AG09319 (cell line): ENCODE measurements at regions not wholly inside any gene's neighbourhood (a gene's known extent, or its start where the extent isn't known, plus 50 kb on each side); places are given as distances from the start of the nearest gene placed in this dataset.

Source experiments
- DNase-seq: peaks from one replicate; pipeline ENCODE4 v3.0.0-alpha.2; 2010; ENCODE audit warnings: low read depth; ENCODE audit errors: extremely low read depth
- TF ChIP-seq, protein P1 (sequence below): IDR thresholded peaks from 2 replicates; pipeline ENCODE4 v1.5.1; 2011; ENCODE audit warnings: low read depth, mild to moderate bottlenecking, inconsistent platforms, low read length, moderate library complexity

DNA sequence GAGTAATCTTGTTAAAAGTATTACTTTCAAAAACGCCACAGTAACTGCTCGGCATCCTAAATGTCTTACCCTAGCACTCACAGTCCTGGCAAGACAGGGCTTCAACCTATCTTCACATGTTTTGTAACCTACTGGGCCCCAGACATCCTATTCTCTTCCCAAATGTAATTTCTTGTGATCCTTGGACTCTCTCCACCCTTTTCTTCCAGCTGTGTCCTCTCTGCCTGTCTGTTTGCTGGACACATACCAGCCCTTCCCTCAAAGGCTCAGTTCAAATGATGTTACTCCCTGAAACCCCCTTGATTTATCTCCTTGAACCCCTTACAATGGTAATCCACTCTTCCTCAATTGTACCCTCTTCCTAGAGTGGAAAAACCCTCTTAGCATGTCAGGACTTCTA, 60.1 kb upstream of the CNEP1R1 start:
- TF ChIP-seq, protein P1, sequence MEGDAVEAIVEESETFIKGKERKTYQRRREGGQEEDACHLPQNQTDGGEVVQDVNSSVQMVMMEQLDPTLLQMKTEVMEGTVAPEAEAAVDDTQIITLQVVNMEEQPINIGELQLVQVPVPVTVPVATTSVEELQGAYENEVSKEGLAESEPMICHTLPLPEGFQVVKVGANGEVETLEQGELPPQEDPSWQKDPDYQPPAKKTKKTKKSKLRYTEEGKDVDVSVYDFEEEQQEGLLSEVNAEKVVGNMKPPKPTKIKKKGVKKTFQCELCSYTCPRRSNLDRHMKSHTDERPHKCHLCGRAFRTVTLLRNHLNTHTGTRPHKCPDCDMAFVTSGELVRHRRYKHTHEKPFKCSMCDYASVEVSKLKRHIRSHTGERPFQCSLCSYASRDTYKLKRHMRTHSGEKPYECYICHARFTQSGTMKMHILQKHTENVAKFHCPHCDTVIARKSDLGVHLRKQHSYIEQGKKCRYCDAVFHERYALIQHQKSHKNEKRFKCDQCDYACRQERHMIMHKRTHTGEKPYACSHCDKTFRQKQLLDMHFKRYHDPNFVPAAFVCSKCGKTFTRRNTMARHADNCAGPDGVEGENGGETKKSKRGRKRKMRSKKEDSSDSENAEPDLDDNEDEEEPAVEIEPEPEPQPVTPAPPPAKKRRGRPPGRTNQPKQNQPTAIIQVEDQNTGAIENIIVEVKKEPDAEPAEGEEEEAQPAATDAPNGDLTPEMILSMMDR, result no peak
- DNase-seq, result no peak

DNA sequence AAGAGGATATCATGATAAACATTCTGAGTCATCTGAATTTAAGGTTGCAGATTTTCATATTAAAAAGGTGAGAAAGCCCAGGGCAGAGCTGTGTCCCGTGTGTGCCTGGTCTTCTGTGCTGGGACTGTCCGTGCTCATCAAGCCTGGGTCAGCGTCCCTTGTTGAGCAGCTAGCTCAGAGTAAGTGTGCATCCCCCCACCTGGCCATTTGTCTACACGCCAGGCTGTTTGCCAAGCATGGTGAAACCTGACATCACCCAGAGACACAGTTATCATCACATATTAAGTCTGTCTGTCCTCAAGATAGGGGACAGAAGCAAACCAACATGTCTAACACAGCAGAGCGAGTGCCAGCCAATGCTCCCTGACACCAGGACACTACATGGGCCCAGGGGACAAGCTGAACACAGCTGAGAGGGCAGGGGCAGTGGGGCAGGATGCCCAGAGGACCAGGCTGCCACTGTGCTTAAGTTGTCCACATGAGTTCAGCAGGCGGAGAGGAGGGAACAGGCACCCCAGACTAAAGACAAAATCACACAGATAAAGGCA, 57.9 kb upstream of the CNEP1R1 start:
- no peak for DNase-seq
- TF ChIP-seq, protein P1, result no peak

DNA sequence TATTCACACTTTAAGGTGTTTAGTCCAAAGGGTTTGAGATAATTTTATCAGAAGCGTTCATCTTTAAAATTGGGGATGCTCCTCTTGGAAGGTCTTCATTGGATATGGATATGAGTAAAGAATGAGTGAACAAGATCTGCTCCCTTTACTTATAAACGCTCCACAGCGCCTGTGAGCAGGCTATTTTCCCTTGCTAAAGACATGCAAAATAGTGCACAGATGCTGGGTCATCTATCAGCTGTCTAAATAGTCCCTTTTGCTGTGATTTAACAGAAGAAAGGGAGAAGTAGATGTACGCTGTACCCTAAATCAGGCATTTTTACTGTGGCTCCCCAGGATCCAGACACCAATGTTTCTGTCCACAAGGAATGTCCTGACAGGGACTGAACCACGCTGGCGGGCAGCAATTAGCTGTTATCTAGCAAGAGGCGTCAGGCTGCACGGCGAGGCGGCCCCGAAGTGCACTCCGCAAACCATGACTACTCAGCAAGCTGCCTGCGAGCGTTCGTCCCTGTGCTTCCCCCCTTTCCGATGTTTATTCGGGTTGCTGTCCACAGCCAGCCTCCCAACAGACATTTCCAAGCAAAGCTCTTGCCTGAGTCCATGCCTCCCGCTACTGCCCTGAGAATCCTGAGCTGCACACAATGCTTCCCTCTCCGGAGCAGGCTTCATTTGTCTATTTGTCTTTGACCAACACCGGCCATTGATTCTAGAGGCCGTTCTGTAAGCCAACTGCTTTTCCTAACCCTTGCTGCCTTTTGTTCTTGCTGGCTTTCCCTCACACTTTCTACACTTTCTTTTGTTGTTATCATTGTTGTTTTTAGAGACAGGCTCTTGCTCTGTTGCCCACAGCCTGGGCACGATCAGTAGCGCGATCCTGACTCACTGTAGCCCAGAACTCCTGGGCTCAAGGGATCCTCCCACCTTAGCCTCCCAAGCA, 55.7 kb upstream of the CNEP1R1 start:
- TF ChIP-seq, protein P1, result no peak
- no peak for DNase-seq

DNA sequence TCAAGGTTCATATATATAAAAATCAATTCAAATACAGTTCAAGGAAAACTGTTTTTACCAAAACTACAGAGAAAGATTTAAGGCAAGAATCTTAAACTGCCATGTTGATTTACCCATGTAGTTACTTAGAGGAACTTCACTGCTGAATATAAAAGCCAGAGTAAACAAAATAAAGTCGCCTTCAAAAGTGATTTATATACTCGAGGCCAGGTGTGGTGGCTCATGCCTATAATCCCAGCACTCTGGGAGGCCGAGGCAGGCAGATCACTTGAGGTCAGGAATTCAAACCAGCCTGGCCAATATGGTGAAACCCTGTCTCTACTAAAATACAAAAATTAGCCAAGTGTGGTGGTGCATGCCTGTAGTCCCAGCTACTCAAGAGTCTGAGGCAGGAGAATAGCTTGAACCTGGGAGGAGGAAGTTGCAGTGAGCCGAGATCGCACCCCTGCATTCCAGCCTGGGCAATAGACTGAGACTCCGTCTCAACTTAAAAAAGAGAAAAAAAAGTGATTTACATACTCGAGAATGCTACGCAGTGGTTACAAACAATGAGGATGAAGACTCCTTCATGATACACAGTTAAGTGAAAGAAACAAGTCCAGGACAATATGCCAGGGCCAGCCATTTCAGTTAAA, 54.1 kb upstream of the CNEP1R1 start:
- TF ChIP-seq, protein P1, result no peak

DNA sequence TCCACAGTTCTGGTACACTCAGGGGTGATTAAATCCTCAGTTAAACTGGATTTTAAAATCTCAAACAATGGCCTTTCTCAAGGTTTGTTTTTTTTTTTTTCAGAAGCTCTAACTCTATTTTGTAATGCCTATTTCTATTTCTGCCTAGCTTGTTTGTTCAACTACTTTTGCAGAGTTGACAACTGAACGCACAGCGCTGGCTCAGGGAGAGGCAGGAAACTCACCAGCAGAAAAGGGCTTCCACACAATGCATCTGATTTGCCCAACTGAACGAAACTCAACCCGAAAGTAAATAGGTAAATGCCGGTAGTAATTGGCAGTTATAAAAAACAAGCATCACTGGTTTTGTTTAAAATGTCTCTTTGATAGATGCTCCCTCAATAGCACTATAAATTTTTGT, 52.7 kb upstream of the CNEP1R1 start:
- no peak for DNase-seq
- TF ChIP-seq, protein P1, result no peak

More for the DNA sequence above, 54.1 kb upstream of the CNEP1R1 start:
- no peak for DNase-seq

DNA sequence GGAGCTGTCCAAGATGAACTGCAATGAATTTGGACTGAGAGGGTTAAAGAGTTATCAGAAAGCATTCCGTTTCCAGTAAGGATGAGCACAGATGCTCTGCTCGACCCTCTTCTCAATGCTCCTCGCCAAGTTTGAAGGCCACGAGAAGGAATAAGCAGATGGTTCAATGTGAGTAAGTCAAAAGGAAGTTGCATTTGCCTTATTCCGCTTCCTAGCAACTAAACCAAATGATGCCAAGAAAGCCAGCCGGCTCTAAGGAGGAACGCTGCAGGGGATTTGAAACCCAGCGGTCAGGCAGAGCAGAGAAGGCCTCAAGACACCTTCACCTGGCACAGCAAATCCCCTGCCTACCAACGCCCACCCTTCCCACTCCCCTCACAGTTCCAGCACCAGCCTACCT, 52.1 kb upstream of the CNEP1R1 start:
- TF ChIP-seq, protein P1, result no peak
- no peak for DNase-seq
